Type B pancreatic cell (in vitro differentiated cells): ENCODE measurements at regions not wholly inside any gene's neighbourhood (a gene's known extent, or its start where the extent isn't known, plus 50 kb on each side); places are given as distances from the start of the nearest gene placed in this dataset.

ENCODE experiments used
- DNase-seq: peaks from one replicate; pipeline ENCODE4 v3.0.0; 2021; ENCODE audit warnings: mixed read lengths; ENCODE audit not compliant: unreplicated experiment; ENCODE audit errors: extremely low spot score
- H3K27ac Mint-ChIP-seq: 2 replicates; pipeline ENCODE4 v1.8.0; 2021; ENCODE audit warnings: mild to moderate bottlenecking, mixed read lengths
- H3K27me3 Mint-ChIP-seq: 2 replicates; pipeline ENCODE4 v1.8.0; 2021; ENCODE audit warnings: mixed read lengths
- H3K36me3 Mint-ChIP-seq: 2 replicates; pipeline ENCODE4 v1.8.0; 2021; ENCODE audit warnings: mixed read lengths
- H3K4me1 Mint-ChIP-seq: one replicate; pipeline ENCODE4 v1.8.0; 2021; ENCODE audit warnings: mixed read lengths; ENCODE audit not compliant: unreplicated experiment
- H3K4me3 Mint-ChIP-seq: 2 replicates; pipeline ENCODE4 v1.8.0; 2021; ENCODE audit warnings: mild to moderate bottlenecking, mixed read lengths
- H3K9me3 Mint-ChIP-seq: 2 replicates; pipeline ENCODE4 v1.8.0; 2021; ENCODE audit warnings: mixed read lengths
- CTCF ChIP-seq: fragments of 200-600 bp; sonication (generic); conservative IDR thresholded peaks from 2 replicates; pipeline ENCODE4 v1.5.0; 2021; ENCODE audit warnings: antibody characterized with exemption, mild to moderate bottlenecking

DNA sequence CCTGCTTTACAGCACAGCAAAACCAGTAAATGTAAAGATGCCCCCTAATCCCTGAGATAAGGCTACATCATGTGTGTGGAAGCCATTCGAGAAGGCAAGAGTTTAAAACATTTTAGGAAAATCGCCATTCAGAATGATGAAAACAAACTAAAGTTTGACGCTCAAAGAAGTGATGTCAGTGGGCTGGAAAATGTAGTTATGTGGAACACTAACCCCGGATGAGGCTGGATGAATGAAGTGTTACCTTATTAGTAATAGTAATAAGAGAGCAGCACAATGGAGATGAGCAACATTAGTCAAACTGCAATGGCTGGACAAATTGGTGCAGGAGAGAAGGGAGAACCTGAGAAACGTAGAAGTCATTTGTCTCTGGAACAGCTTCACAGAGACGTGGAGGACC is 130.7 kb upstream of the ARID1B start:
- Mint-ChIP-seq H3K27me3 (peaks cover 3% of the 10 kb centered on the region), H3K27ac (no peak overlapping the region), H3K9me3 (no peaks in the 10 kb centered on the region), H3K36me3 (no peaks in the 10 kb centered on the region), H3K4me3 (no peak overlapping the region), H3K4me1 (peaks cover 14% of the 10 kb centered on the region)
- DNase-seq, result no peak
- TF ChIP-seq CTCF, result no peak

GRCh38 chr6:156645097-156645496 is 132.1 kb upstream of the ARID1B start:
- DNase-seq, result no peak
- H3K27me3 Mint-ChIP-seq, result peaks cover 3% of the 10 kb centered on the region
- peaks cover 14% of the 10 kb centered on the region for H3K4me1 Mint-ChIP-seq
- H3K36me3 Mint-ChIP-seq, result no peaks in the 10 kb centered on the region
- H3K27ac Mint-ChIP-seq, result no peak overlapping the region
- no peaks in the 10 kb centered on the region for H3K9me3 Mint-ChIP-seq
- TF ChIP-seq CTCF, result no peak
- no peak overlapping the region for H3K4me3 Mint-ChIP-seq

DNA sequence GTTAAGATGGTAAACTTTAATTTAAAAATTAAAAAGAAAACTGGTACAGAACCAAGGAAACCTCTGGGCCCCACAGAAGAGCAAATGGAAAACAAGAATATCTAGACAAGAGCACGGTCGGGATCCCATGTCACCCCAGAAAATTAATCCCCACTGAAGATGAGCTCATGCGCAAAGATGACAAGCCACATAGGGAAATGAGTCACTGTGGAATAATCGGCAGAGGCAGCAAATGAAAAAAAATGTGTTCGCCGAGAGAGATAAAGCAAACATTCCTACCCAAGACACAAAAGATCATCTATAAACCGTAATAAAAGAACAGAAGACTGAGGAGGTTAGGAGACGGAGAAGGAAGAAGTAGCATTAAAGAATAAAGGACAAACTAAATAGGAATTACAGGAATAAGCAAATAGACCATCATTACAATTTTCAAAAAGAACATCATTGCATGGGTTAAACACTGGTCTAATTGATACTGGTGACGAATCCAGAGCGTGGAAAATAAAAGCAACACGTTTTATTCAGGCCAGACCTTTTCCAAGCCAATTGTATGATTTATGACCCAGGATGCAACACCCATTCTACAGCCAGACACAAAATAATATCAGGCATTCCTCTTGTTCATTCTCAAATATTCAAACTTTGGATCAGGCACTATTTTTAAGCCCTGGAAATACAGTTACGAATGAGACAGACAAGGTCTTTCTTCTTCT is 138.0 kb upstream of the ARID1B start:
- no peak overlapping the region for H3K4me3 Mint-ChIP-seq
- no peak for TF ChIP-seq CTCF
- no peaks in the 10 kb centered on the region for H3K36me3 Mint-ChIP-seq
- no peaks in the 10 kb centered on the region for H3K27me3 Mint-ChIP-seq
- H3K27ac Mint-ChIP-seq, result no peak overlapping the region
- DNase-seq, result no peak
- no peaks in the 10 kb centered on the region for H3K9me3 Mint-ChIP-seq
- H3K4me1 Mint-ChIP-seq, result peaks cover 17% of the 10 kb centered on the region

DNA sequence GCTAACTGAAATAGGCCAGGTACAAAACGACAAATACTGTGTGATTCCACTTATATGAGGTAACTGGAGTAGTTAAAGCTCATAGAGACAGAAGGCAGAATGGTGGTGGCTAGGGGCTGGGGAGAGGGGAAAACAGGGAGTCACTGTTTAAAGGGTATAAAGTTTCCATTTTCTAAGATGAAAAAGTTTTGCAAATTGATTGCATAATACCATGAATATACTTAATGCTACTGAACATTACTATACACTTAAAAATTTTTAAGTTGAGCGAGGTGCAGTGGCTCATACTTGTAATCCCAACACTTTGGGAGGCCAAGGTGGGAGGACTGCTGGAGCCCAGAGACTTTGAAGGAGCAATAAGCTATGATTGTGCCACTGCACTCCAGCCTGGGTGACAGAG is 138.6 kb upstream of the ARID1B start:
- no peak for TF ChIP-seq CTCF
- DNase-seq, result no peak
- Mint-ChIP-seq H3K4me3 (no peak overlapping the region), H3K27me3 (no peaks in the 10 kb centered on the region), H3K9me3 (no peaks in the 10 kb centered on the region), H3K4me1 (peaks cover 17% of the 10 kb centered on the region), H3K27ac (no peak overlapping the region), H3K36me3 (no peaks in the 10 kb centered on the region)

DNA sequence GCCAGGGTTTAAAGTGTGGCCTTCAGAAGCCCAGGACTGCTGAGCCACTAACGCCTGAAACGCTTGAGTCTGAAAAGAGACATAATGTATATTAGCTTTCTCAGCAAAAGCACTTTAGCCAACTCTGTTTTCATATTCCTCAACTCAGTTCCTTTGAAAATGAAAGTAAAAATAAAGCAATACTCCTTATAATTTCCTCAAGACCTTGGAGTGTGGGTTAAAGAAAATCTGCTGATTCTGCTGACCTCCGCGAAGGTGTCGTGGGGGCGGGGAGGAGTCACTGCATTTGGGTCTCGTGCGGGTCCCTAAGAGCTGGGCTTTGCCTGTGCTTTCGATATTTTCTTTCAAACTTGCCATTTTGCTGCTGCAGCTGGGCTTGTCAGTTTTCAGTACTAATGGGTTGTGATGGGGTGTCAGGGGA is 142.2 kb upstream of the ARID1B start:
- H3K27ac Mint-ChIP-seq, result no peak overlapping the region
- no peak for DNase-seq
- H3K4me1 Mint-ChIP-seq, result peaks cover 17% of the 10 kb centered on the region
- TF ChIP-seq CTCF, result no peak
- no peaks in the 10 kb centered on the region for H3K27me3 Mint-ChIP-seq
- H3K9me3 Mint-ChIP-seq, result no peaks in the 10 kb centered on the region
- no peak overlapping the region for H3K4me3 Mint-ChIP-seq
- H3K36me3 Mint-ChIP-seq, result no peaks in the 10 kb centered on the region
